Stimulated activated naive B cell treated with anti-CD40 and anti-IgM and Interleukin-4, amounts not matched to agents 10 μg/mL and 1 μg/mL and 100 μg/mL, for 72 hours (primary cell): ENCODE measurements at regions not wholly inside any gene's neighbourhood (a gene's known extent, or its start where the extent isn't known, plus 50 kb on each side); places are given as distances from the start of the nearest gene placed in this dataset.

Experiments
- ATAC-seq, 2 donors: fragments of 150-1000 bp; cut with Tn5 transposase; replicated peaks; 2 replicates each; pipeline ENCODE4 v1.10.0; 2021; ENCODE audit warnings: moderate library complexity in 1 of 2
- DNase-seq: peaks from one replicate; pipeline ENCODE4 v3.0.0; 2021
- H3K27ac Mint-ChIP-seq: one replicate; pipeline ENCODE4 v1.8.0; 2022; ENCODE audit warnings: mild to moderate bottlenecking, mixed read lengths
- H3K27me3 Mint-ChIP-seq, 2 donors: one replicate each; pipeline ENCODE4 v1.8.0; 2022; ENCODE audit warnings: mixed read lengths in 2 of 2
- H3K36me3 Mint-ChIP-seq, 2 donors: one replicate each; pipeline ENCODE4 v1.8.0; 2022; ENCODE audit warnings: mixed read lengths in 2 of 2, mild to moderate bottlenecking in 1 of 2
- H3K4me1 Mint-ChIP-seq, 2 donors: one replicate each; pipeline ENCODE4 v1.8.0; 2022; ENCODE audit warnings: mixed read lengths in 2 of 2, mild to moderate bottlenecking in 1 of 2
- H3K4me3 Mint-ChIP-seq, 2 donors: one replicate each; pipeline ENCODE4 v1.8.0; 2022; ENCODE audit warnings: mild to moderate bottlenecking in 2 of 2, mixed read lengths in 2 of 2, moderate library complexity in 1 of 2
- H3K9me3 Mint-ChIP-seq, 2 donors: one replicate each; pipeline ENCODE4 v1.8.0; 2022; ENCODE audit warnings: mixed read lengths in 2 of 2, mild to moderate bottlenecking in 1 of 2

GRCh38 chr18:22723221-22723620, 209.9 kb upstream of the RBBP8 start:
- H3K4me3 Mint-ChIP-seq, result no peak overlapping the region
- no peaks in the 10 kb centered on the region for H3K36me3 Mint-ChIP-seq
- DNase-seq (no peak), ATAC-seq (no peak)
- H3K9me3 Mint-ChIP-seq, result peaks cover 0 to 1% of the 10 kb centered on the region in 2 donors
- peaks cover 0 to 2% of the 10 kb centered on the region in 2 donors for H3K27me3 Mint-ChIP-seq
- no peaks in the 10 kb centered on the region for H3K4me1 Mint-ChIP-seq
- H3K27ac Mint-ChIP-seq, result no peak overlapping the region

- H3K36me3 Mint-ChIP-seq, result no peaks in the 10 kb centered on the region
- H3K4me3 Mint-ChIP-seq, result no peak overlapping the region
- no peaks in the 10 kb centered on the region for H3K4me1 Mint-ChIP-seq
- H3K9me3 Mint-ChIP-seq, result peaks cover 0 to 1% of the 10 kb centered on the region in 2 donors
- ATAC-seq, result no peak
- no peak for DNase-seq
- H3K27ac Mint-ChIP-seq, result no peak overlapping the region
- H3K27me3 Mint-ChIP-seq, result peaks cover 0 to 5% of the 10 kb centered on the region in 2 donors
Measured at GRCh38 chr18:22723773-22724172, 209.4 kb upstream of the RBBP8 start.

- no peaks in the 10 kb centered on the region for H3K9me3 Mint-ChIP-seq
- no peak overlapping the region for H3K27ac Mint-ChIP-seq
- no peak for DNase-seq
- peaks cover 0 to 5% of the 10 kb centered on the region in 2 donors for H3K27me3 Mint-ChIP-seq
- H3K36me3 Mint-ChIP-seq, result no peaks in the 10 kb centered on the region
- no peak overlapping the region for H3K4me3 Mint-ChIP-seq
- peak; percentile 56 to 74 for ATAC-seq
- H3K4me1 Mint-ChIP-seq, result no peaks in the 10 kb centered on the region
Measured at GRCh38 chr18:22726469-22726868, 206.7 kb upstream of the RBBP8 start.

DNA sequence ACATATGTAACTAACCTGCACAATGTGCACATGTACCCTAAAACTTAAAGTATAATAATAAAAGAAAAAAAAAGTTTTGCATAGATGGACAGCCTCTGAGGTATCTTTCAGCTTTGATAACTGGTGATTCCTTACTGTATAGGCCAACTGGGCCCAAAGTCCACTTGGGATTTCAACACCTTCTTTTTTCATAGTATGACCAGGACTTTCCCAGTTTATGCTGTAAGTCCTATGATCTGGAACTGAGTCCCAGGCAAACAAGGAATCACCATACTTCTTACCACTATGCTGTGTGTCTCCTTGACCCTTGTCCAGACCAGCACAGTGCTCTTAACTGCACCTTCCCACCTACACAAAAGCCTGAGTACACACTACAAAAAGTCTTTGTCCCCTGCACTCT, 205.1 kb upstream of the RBBP8 start:
- no peaks in the 10 kb centered on the region for H3K36me3 Mint-ChIP-seq
- H3K4me1 Mint-ChIP-seq, result no peaks in the 10 kb centered on the region
- H3K27ac Mint-ChIP-seq, result no peak overlapping the region
- no peaks in the 10 kb centered on the region for H3K9me3 Mint-ChIP-seq
- H3K4me3 Mint-ChIP-seq, result no peak overlapping the region
- no peak for ATAC-seq
- H3K27me3 Mint-ChIP-seq, result peaks cover 7 to 8% of the 10 kb centered on the region in 2 donors
- DNase-seq, result no peak

GRCh38 chr18:22728481-22729105, 204.5 kb upstream of the RBBP8 start:
- DNase-seq, result no peak
- H3K9me3 Mint-ChIP-seq, result peaks cover 0 to 1% of the 10 kb centered on the region in 2 donors
- ATAC-seq, result no peak
- H3K4me3 Mint-ChIP-seq, result no peak overlapping the region
- H3K27ac Mint-ChIP-seq, result no peak overlapping the region
- H3K36me3 Mint-ChIP-seq, result no peaks in the 10 kb centered on the region
- peaks cover 13% of the 10 kb centered on the region in 2 donors for H3K27me3 Mint-ChIP-seq
- no peaks in the 10 kb centered on the region for H3K4me1 Mint-ChIP-seq

GRCh38 chr18:22731398-22731797, 201.7 kb upstream of the RBBP8 start:
- DNase-seq, result no peak

GRCh38 chr18:22734105-22734661, 198.9 kb upstream of the RBBP8 start:
- Mint-ChIP-seq H3K36me3 (no peaks in the 10 kb centered on the region), H3K27ac (no peak overlapping the region), H3K4me3 (no peak overlapping the region), H3K4me1 (peaks cover under 1 to 3% of the 10 kb centered on the region in 2 donors), H3K27me3 (peaks cover 8 to 13% of the 10 kb centered on the region in 2 donors), H3K9me3 (peaks cover 0 to 1% of the 10 kb centered on the region in 2 donors)
- ATAC-seq (no peak), DNase-seq (no peak)

More at GRCh38 chr18:22731398-22731797, 201.7 kb upstream of the RBBP8 start:
- no peak for ATAC-seq
- peaks cover 0 to 1% of the 10 kb centered on the region in 2 donors for H3K9me3 Mint-ChIP-seq
- H3K4me3 Mint-ChIP-seq, result no peak overlapping the region
- H3K27ac Mint-ChIP-seq, result no peak overlapping the region
- H3K27me3 Mint-ChIP-seq, result peaks cover 13% of the 10 kb centered on the region in 2 donors
- H3K36me3 Mint-ChIP-seq, result no peaks in the 10 kb centered on the region
- H3K4me1 Mint-ChIP-seq, result no peaks in the 10 kb centered on the region

- Mint-ChIP-seq H3K36me3 (no peaks in the 10 kb centered on the region), H3K4me3 (no peak overlapping the region), H3K27ac (no peak overlapping the region), H3K4me1 (peaks cover 6 to 11% of the 10 kb centered on the region in 2 donors), H3K9me3 (peaks cover 4% of the 10 kb centered on the region in 2 donors), H3K27me3 (peaks cover 8 to 13% of the 10 kb centered on the region in 2 donors)
- ATAC-seq (no peak), DNase-seq (no peak)
Measured at GRCh38 chr18:22734791-22735627, 198.1 kb upstream of the RBBP8 start.

DNA sequence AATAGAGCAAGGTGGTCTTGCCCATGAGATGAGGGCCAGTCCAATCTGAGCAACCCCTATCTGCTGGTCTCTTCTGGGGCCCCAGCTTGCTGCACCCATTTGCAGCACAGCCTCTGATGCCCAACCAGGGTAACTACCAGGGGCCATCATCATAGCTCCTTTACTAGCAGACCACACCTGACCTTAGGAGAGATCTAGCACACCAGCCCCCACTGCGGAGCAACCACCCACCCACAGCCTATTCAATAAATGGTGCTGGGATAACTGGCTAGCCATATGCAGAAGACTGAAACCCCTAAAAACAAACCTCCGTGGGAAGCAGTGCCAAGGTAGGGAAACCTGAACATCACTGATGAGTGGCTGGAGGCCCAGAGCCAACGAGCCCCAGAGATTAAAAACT, 196.1 kb upstream of the RBBP8 start:
- no peak for ATAC-seq
- peaks cover 4% of the 10 kb centered on the region in 2 donors for H3K9me3 Mint-ChIP-seq
- peaks cover 8 to 12% of the 10 kb centered on the region in 2 donors for H3K27me3 Mint-ChIP-seq
- no peaks in the 10 kb centered on the region for H3K36me3 Mint-ChIP-seq
- peaks cover 6 to 12% of the 10 kb centered on the region in 2 donors for H3K4me1 Mint-ChIP-seq
- H3K4me3 Mint-ChIP-seq, result no peak overlapping the region
- no peak for DNase-seq
- H3K27ac Mint-ChIP-seq, result no peak overlapping the region

GRCh38 chr18:22739061-22739642, 194.0 kb upstream of the RBBP8 start:
- Mint-ChIP-seq H3K27me3 (peaks cover 4 to 12% of the 10 kb centered on the region in 2 donors), H3K27ac (no peak overlapping the region), H3K4me3 (no peak overlapping the region), H3K36me3 (no peaks in the 10 kb centered on the region), H3K4me1 (peaks cover 6 to 12% of the 10 kb centered on the region in 2 donors), H3K9me3 (peaks cover 4 to 7% of the 10 kb centered on the region in 2 donors)
- peak; percentile 77 to 78 for ATAC-seq
- DNase-seq, result no peak

DNA sequence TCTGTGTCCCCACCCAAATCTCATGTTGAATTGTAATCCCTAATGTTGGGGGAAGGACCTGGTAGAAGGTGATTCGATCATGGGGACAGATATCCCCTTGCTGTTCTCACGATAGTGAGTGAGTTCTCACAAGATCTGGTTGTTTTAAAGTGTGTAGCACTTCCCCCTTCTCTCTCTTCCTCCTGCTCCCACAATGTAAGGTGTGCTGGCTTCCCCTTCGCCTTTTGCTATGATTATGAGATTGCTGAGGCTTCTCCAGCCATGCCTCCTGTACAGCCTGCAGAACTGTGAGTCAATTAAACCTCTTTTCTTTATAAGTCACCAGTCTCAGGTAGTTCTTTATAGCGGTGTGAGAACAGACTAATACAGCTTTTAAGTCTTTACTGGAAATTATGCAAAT, 193.3 kb upstream of the RBBP8 start:
- Mint-ChIP-seq H3K4me3 (no peak overlapping the region), H3K27me3 (peaks cover 4 to 12% of the 10 kb centered on the region in 2 donors), H3K27ac (no peak overlapping the region), H3K9me3 (peaks cover 7 to 9% of the 10 kb centered on the region in 2 donors), H3K36me3 (peaks cover 0 to 3% of the 10 kb centered on the region in 2 donors), H3K4me1 (peaks cover 6 to 12% of the 10 kb centered on the region in 2 donors)
- DNase-seq (no peak), ATAC-seq (peak; percentile 62 to 66)

DNA sequence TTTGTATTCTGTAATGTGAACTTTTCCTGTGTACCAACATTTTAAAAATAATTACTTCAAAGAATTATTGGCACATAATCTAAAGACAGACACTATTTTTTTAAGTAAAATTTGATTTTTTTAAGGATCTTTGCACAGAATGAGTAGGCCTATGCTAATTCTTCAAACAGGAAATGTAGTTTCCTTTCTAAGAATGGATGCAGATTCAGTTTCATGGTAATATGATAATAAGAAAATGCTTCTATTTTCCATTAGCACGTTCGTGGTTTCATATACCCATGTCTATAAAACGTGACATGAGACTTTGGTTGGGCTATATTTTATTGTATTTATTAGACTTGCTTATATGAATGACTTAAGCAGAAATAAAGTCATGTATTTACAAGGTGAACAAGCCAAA, 191.8 kb upstream of the RBBP8 start:
- H3K4me3 Mint-ChIP-seq, result no peak overlapping the region
- peaks cover 6 to 12% of the 10 kb centered on the region in 2 donors for H3K4me1 Mint-ChIP-seq
- no peak for DNase-seq
- peaks cover 4 to 18% of the 10 kb centered on the region in 2 donors for H3K27me3 Mint-ChIP-seq
- no peak overlapping the region for H3K27ac Mint-ChIP-seq
- no peak for ATAC-seq
- peaks cover 0 to 3% of the 10 kb centered on the region in 2 donors for H3K36me3 Mint-ChIP-seq
- peaks cover 10 to 12% of the 10 kb centered on the region in 2 donors for H3K9me3 Mint-ChIP-seq

DNA sequence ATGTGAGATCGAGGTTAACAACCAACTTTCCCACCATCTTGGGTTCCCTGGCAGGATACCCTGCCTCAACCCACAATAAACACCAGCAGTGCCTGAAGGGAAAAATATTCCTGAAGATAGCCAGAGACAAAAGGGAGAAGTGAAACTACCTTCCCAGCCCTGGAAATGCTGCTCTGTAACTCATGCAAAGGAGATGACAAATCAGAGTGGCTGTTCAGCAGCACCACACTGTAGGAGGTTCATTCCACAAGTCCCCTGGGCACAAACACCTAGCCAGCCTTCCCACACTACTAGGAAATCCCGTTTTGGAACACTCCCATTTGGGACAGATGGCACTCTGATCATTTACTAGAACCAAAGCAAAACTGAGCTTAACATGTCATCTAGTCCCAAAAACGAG, 190.7 kb upstream of the RBBP8 start:
- Mint-ChIP-seq H3K27me3 (peaks cover 11 to 19% of the 10 kb centered on the region in 2 donors), H3K9me3 (peaks cover 10 to 12% of the 10 kb centered on the region in 2 donors), H3K27ac (no peak overlapping the region), H3K4me3 (no peak overlapping the region), H3K36me3 (peaks cover 0 to 3% of the 10 kb centered on the region in 2 donors), H3K4me1 (peaks cover 6 to 12% of the 10 kb centered on the region in 2 donors)
- DNase-seq (no peak), ATAC-seq (no peak)

DNA sequence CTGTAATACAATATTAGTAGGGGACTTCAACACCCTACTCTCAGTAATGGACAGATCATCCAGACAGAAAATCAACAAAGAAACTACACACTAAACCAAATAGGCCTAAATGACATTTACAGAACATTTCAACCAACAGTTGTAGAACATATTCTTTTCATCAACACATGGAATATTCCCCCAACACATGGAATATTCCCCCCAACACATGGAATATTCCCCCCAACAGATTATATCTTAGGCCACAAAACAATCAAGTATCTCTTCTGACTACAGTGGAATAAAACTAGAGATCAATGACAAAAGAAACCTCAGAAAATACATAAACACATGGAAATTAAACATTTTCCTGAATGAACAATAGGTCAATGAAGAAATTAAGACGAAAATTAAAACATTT, 187.2 kb upstream of the RBBP8 start:
- H3K4me1 Mint-ChIP-seq, result no peaks in the 10 kb centered on the region
- H3K27ac Mint-ChIP-seq, result no peak overlapping the region
- no peak overlapping the region for H3K4me3 Mint-ChIP-seq
- peaks cover 8 to 9% of the 10 kb centered on the region in 2 donors for H3K9me3 Mint-ChIP-seq
- DNase-seq (no peak), ATAC-seq (no peak)
- H3K36me3 Mint-ChIP-seq, result peaks cover 0 to 7% of the 10 kb centered on the region in 2 donors
- peaks cover 19 to 26% of the 10 kb centered on the region in 2 donors for H3K27me3 Mint-ChIP-seq
